Esophagus squamous epithelium (tissue), 5 donors: ENCODE measurements at regions not wholly inside any gene's neighbourhood (a gene's known extent, or its start where the extent isn't known, plus 50 kb on each side); places are given as distances from the start of the nearest gene placed in this dataset.

Experiments
- DNase-seq: peaks from one replicate; lab custom pipeline; 2025; lab: John Stamatoyannopoulos, UW
- H3K27ac ChIP-seq, 4 donors: fragments of 200-600 bp; sonication (generic); one replicate each; pipeline ENCODE4 v1.5.1; 2016 to 2019; ENCODE audit warnings: mild to moderate bottlenecking in 1 of 4
- H3K27me3 ChIP-seq, 4 donors: fragments of 200-600 bp; sonication (generic); 1 replicate in 3 of 4; 2 replicates in 1 of 4; pipeline versions ENCODE4 v1.5.1 to v1.6.0; 2017 to 2021; ENCODE audit warnings: antibody characterized with exemption in 1 of 4
- H3K36me3 ChIP-seq, 3 donors: fragments of 200-600 bp; sonication (generic); one replicate each; pipeline ENCODE4 v1.5.1; 2016 to 2019
- H3K4me1 ChIP-seq, 3 donors: fragments of 200-600 bp; sonication (generic); one replicate each; pipeline ENCODE4 v1.5.1; 2017 to 2019
- H3K4me3 ChIP-seq, 4 donors: fragments of 200-600 bp; sonication (generic); 1 replicate in 3 of 4; 2 replicates in 1 of 4; pipeline ENCODE4 v1.5.1; 2016 to 2019; ENCODE audit warnings: mild to moderate bottlenecking in 2 of 4, moderate library complexity in 1 of 4
- H3K9me3 ChIP-seq, 3 donors: fragments of 200-600 bp; sonication (generic); one replicate each; pipeline ENCODE4 v1.5.1; 2016 to 2019
- POLR2A ChIP-seq, 4 donors: fragments of 450-650 bp; IDR thresholded peaks; one replicate each; pipeline ENCODE4 v1.6.1; 2017; ENCODE audit warnings: antibody characterized with exemption in 4 of 4, mild to moderate bottlenecking in 4 of 4, moderate library complexity in 3 of 4
- whole genome bisulfite sequencing, 2 donors: methylation state at CpG; one replicate each; pipeline ENCODE4 v1.1.5; 2018; 5-methylcytosine and 5-hydroxymethylcytosine counted together
- intact Hi-C: fragments of 100-400 bp; cut with DNase I; formaldehyde crosslinking; loops from one replicate; pipeline ENCODE4 v1.15.0; 2022
- TF ChIP-seq, protein P1 (sequence below), 6 experiments: fragments of 450-650 bp in 4 of 6; fragments of 200-600 bp in 2 of 6; sonication (generic) in 2 of 6; IDR thresholded peaks; one replicate each; pipeline ENCODE4 v1.5.1; 2016 to 2019; ENCODE audit warnings: antibody characterized with exemption in 6 of 6, mild to moderate bottlenecking in 4 of 6, moderate library complexity in 4 of 6
- donor health status: DM: yes; HTN: yes; CAD: no.

DNA sequence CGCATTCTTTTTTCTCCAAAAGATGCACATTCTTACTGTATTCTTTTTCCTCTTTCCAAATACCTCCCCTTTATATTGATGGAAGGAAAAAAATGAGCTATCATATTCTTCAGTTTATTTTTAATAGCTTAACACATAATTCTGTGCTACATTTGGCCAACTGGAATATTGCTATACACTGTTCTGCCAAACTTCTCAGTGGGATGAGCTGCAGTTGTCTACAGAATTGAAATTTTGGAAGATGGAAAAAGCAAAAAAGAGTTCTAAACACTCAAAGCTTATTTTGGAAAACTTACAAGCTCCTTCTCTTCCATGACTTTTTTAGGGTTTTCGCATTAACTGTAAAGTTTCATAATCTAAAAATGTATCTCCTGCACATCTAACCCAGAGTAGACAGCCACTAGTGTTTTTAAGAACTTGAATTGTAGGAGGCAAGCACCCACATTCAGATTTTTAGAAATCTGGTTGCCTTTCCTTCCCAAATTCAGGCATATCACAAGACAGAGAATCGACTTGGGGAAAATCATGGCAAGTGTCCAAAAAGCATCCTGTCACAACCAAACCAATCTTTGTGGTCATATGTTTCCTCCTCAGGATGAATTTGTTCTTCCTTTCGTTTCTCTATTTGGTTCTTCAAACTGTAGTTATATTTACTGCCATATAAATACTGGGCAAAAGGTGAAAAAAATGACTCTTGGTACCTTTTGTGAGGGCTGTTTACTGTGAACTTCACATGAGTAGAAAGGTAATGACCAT, 111.4 kb upstream of the FRY start:
- no peak for DNase-seq
- H3K4me3 ChIP-seq: no peak overlapping the region
- H3K4me1 ChIP-seq: peaks cover 0 to 3% (median 0%) of the 10 kb centered on the region in 3 donors
- intact Hi-C loops: loop anchor here (10.0 kb wide), 1 partner anchor 395 kb away; the partner anchor contains the start of genes BRCA2 and ZAR1L
- H3K36me3 ChIP-seq: no peaks in the 10 kb centered on the region
- H3K27me3 ChIP-seq: no peaks in the 10 kb centered on the region
- no peaks in the 10 kb centered on the region for H3K9me3 ChIP-seq
- H3K27ac ChIP-seq: no peak overlapping the region
- TF ChIP-seq, protein P1, sequence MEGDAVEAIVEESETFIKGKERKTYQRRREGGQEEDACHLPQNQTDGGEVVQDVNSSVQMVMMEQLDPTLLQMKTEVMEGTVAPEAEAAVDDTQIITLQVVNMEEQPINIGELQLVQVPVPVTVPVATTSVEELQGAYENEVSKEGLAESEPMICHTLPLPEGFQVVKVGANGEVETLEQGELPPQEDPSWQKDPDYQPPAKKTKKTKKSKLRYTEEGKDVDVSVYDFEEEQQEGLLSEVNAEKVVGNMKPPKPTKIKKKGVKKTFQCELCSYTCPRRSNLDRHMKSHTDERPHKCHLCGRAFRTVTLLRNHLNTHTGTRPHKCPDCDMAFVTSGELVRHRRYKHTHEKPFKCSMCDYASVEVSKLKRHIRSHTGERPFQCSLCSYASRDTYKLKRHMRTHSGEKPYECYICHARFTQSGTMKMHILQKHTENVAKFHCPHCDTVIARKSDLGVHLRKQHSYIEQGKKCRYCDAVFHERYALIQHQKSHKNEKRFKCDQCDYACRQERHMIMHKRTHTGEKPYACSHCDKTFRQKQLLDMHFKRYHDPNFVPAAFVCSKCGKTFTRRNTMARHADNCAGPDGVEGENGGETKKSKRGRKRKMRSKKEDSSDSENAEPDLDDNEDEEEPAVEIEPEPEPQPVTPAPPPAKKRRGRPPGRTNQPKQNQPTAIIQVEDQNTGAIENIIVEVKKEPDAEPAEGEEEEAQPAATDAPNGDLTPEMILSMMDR (IDR thresholded peaks at IDR 0.05): no peak
- WGBS, 2 donors: 55 to 62% methylated on average over 4 of the region's 4 CpGs

DNA sequence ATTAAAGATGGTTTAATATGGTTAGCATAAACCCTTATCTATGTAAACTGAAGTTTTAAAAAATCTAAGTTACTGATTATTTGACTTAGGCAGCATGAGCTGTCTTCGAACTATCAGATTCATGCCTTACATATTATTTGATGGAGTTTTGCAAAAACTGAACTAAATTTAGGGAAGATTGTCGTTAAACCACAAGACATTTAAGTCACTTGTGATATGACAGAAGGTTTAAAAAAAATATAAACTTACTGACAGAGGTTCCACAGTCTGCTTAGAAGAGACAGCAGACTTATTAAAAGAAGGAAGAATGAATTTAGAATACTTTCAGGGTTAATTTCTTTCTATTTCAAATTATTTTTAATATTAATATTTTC, 110.9 kb upstream of the FRY start:
- 55 to 59% methylated on average over 2 of the region's 2 CpGs for WGBS, 2 donors
- no peaks in the 10 kb centered on the region for H3K9me3 ChIP-seq

DNA sequence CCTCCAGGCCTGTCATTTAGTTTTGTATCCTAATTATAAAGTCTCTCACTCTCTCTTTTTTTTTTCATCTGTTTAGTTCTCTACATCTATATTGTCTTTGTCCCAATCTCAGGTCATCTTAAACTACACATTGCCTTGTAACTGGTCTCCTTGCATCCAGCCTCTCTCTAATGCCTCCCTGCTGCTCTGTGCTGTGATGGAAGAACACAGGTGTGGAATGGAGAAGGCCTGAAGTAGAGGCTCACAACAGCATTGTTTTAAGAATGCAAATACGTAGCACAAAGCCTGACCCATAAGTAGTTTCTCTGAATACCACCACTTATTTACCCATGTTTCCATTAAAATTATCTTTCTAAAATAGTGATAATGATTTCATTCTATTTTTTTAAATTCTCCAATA, 108.8 kb upstream of the FRY start:
- 85 to 89% methylated on average over 1 of the region's 1 CpG for WGBS, 2 donors
- no peak overlapping the region for H3K27ac ChIP-seq
- intact Hi-C loops: no loop called here

More for the DNA sequence above, 110.9 kb upstream of the FRY start:
- intact Hi-C loops: no loop called here
- TF ChIP-seq, protein P1 (IDR thresholded peaks at IDR 0.05): no peak
- TF ChIP-seq POLR2A (IDR thresholded peaks at IDR 0.05): no peak
- Histone ChIP-seq H3K4me1 (peaks cover 0 to 3% (median 0%) of the 10 kb centered on the region in 3 donors), H3K27ac (no peak overlapping the region), H3K4me3 (no peak overlapping the region), H3K27me3 (no peaks in the 10 kb centered on the region), H3K36me3 (no peaks in the 10 kb centered on the region)
- DNase-seq: no peak

DNA sequence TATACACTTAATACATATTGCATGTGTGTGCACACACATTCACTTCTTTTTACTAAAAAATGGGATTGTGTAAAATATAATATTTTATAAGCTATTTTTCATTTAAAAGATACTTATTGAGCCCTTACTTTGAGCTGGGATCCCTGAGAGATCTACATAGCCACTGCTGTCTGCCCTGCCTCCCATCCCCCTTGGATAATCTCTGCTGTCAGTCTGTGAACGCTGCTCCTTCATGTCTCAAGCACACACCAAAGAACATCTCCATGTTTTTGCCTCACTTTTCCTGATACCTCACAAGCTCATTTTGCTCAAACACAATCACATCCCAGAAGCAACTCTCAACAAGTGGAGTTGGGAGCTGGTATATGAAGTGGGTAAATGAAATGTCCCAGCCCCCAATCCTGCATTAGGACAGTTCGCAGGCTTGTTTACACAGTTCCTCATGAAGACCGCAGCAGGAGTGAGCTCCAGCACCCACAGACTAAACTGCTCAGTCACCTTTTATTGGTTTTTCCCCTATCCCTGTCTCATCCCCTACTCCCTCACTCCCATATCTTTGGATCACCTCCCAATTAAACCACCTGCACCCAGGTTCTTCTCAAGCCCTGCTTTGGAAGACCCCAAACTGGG, 108.3 kb upstream of the FRY start:
- Histone ChIP-seq H3K27ac (no peak overlapping the region), H3K9me3 (no peaks in the 10 kb centered on the region), H3K4me1 (peaks cover 0 to 3% (median 0%) of the 10 kb centered on the region in 3 donors), H3K4me3 (no peak overlapping the region), H3K27me3 (no peaks in the 10 kb centered on the region), H3K36me3 (no peaks in the 10 kb centered on the region)
- DNase-seq: no peak
- intact Hi-C loops: no loop called here
- TF ChIP-seq, protein P1 (IDR thresholded peaks at IDR 0.05): no peak
- no peak for TF ChIP-seq POLR2A (IDR thresholded peaks at IDR 0.05)
- WGBS, 2 donors: 78 to 83% methylated on average over 3 of the region's 3 CpGs

More for the DNA sequence above, 108.8 kb upstream of the FRY start:
- H3K4me3 ChIP-seq: no peak overlapping the region
- no peaks in the 10 kb centered on the region for H3K9me3 ChIP-seq
- TF ChIP-seq, protein P1 (IDR thresholded peaks at IDR 0.05): no peak
- TF ChIP-seq POLR2A (IDR thresholded peaks at IDR 0.05): no peak
- no peaks in the 10 kb centered on the region for H3K27me3 ChIP-seq
- no peaks in the 10 kb centered on the region for H3K36me3 ChIP-seq
- peaks cover 0 to 3% (median 0%) of the 10 kb centered on the region in 3 donors for H3K4me1 ChIP-seq
- DNase-seq: no peak

DNA sequence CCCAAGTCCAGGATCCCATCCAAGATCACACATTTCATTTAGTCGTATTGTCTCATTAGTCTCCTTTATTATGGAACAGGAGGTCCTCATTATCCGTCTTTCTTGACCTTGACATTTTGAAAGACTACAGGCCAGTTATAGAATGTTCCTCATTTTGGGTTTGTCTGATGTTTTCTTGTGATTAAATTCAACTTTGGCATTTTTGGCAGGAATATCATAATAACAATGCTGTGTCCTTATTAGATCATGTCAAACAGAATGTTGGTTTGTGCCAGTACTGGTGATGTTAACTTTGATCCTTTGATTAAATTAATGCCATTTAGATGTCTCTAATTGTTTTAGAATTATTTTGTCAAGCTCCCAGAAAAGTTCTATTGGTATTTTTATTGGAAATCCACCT, 106.5 kb upstream of the FRY start:
- Histone ChIP-seq H3K4me3 (no peak overlapping the region), H3K4me1 (peaks cover 0 to 2% (median 0%) of the 10 kb centered on the region in 3 donors), H3K27ac (no peak overlapping the region), H3K36me3 (no peaks in the 10 kb centered on the region), H3K9me3 (no peaks in the 10 kb centered on the region), H3K27me3 (no peaks in the 10 kb centered on the region)
- WGBS, 2 donors: 64 to 74% methylated on average over 2 of the region's 2 CpGs
- TF ChIP-seq, protein P1 (IDR thresholded peaks at IDR 0.05): no peak
- TF ChIP-seq POLR2A (IDR thresholded peaks at IDR 0.05): no peak
- intact Hi-C loops: no loop called here
- no peak for DNase-seq
